Central memory CD8-positive, alpha-beta T cell (primary cell): ENCODE measurements at regions not wholly inside any gene's neighbourhood (a gene's known extent, or its start where the extent isn't known, plus 50 kb on each side); places are given as distances from the start of the nearest gene placed in this dataset.
"Not testable (repeated sequence)": the region's sequence is repeated elsewhere in the genome, so short reads cannot be mapped to it uniquely, and the experiment has no call there.

Experiments
- ATAC-seq: fragments of 150-1000 bp; cut with Tn5 transposase; replicated peaks from 2 replicates; pipeline ENCODE4 v1.10.0; 2022; ENCODE audit warnings: mild to moderate bottlenecking, moderate FRiP score, moderate number of reproducible peaks; ENCODE audit not compliant: poor library complexity, severe bottlenecking; ENCODE audit errors: extremely low read depth
- DNase-seq, 2 donors: peaks; one replicate each; pipeline ENCODE4 v3.0.0; 2021; ENCODE audit warnings: low spot score in 2 of 2
- H3K27ac Mint-ChIP-seq: one replicate; pipeline ENCODE4 v1.8.0; 2022; ENCODE audit warnings: low read depth, mild to moderate bottlenecking, moderate library complexity, mixed read lengths
- H3K27me3 Mint-ChIP-seq: one replicate; pipeline ENCODE4 v1.8.0; 2022; ENCODE audit warnings: mixed read lengths
- H3K36me3 Mint-ChIP-seq: one replicate; pipeline ENCODE4 v1.8.0; 2022; ENCODE audit warnings: mild to moderate bottlenecking, moderate library complexity, mixed read lengths; ENCODE audit not compliant: insufficient read depth
- H3K4me1 Mint-ChIP-seq: one replicate; pipeline ENCODE4 v1.8.0; 2022; ENCODE audit warnings: mixed read lengths
- H3K4me3 Mint-ChIP-seq: one replicate; pipeline ENCODE4 v1.8.0; 2022; ENCODE audit warnings: mild to moderate bottlenecking, moderate library complexity, mixed read lengths
- H3K9me3 Mint-ChIP-seq: one replicate; pipeline ENCODE4 v1.8.0; 2022; ENCODE audit warnings: mixed read lengths

DNA sequence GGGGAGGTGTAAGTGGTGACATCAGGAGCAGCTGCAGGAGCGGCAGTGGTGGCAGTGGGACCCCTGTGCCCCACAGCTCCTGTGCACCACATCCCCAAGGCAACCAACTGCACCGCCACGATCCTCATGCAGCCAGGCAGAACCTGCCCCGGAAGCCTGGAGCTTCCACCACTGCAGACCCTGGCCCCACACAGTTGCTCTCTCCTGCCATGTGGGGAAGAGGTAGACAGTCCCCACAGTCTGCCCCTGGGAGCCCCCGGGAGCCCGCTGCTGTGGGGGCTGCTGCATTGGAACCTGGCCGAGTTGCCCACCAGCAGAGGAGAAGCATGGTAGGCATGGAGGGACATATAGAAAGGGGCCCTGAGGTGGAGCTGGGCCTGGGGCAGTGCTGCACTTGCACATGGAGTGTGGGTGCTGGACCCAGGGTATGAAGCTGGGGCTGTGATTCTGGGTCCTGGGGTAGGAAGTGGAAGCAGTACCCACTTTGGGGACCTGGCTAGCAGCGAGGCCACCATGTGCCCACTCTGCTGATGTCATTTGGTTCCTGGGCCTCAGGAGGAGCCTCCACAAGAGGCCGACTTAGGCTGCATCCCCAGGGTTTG, 623.3 kb upstream of the LRRTM4 start:
- no peaks in the 10 kb centered on the region for H3K4me1 Mint-ChIP-seq

DNA sequence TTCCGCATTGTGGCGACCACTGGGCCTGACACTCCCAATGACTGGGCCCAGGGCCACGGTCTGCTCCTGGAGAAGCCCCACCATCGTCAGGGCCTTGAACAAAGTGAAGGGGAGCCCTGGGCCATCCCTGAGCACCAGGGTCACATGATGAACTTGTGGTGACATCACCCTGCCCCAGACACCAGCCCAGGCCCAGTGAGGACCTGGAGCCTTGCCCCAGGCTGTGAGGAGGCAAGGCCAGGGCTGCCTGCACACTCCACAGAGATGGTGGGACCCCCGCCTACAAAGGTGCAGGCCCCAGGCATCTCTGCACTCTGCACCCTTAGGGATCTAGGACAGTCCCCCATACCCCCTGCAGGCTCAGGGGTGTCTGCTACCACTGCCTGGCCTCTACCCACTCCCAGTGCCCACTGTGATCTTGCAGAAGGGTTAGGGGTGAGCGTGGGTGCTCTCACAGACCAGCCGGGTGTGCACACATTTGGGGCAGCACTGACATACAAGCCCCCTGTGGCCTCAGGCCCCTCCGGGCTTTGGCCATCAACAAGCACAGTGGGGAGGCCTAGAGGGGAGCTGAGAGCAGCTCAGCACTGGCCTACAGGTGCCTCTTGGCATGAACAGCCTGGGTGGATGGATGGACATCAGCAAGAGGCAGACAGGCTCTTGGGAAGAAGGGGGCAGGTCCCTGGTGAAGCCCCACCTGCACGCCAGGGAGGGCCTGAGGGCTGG, 624.0 kb upstream of the LRRTM4 start:
- Mint-ChIP-seq H3K27me3 (no peaks in the 10 kb centered on the region), H3K36me3 (peaks cover 1% of the 10 kb centered on the region), H3K9me3 (peaks cover 5% of the 10 kb centered on the region), H3K4me3 (no peak overlapping the region), H3K4me1 (no peaks in the 10 kb centered on the region), H3K27ac (no peak overlapping the region)
- ATAC-seq = no peak
- no peak for DNase-seq

More for the DNA sequence above, 623.3 kb upstream of the LRRTM4 start:
- Mint-ChIP-seq H3K4me3 (no peak overlapping the region), H3K27me3 (no peaks in the 10 kb centered on the region), H3K9me3 (peaks cover 5% of the 10 kb centered on the region), H3K27ac (no peak overlapping the region), H3K36me3 (peaks cover 1% of the 10 kb centered on the region)
- DNase-seq (no peak), ATAC-seq (no peak)

DNA sequence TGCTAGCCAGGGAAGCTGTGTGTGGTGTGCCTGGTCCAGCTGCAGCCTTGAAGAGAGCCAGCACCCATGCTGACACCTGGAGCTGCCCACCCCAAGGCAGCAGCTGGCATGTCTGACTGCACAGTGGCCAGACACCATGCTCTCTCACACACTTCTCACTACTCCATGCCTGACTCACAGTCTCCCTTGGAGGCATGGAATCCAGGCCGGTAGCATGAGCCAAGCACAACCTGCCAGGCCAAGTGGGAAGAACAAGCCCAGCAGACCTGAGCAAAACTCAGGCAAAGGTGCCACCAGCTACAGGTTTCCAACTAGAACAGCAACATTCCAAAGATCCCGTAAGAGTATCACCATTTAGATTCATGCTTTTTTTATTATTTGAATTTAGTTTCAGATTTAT, 625.3 kb upstream of the LRRTM4 start:
- H3K9me3 Mint-ChIP-seq = no peaks in the 10 kb centered on the region
- H3K27me3 Mint-ChIP-seq = no peaks in the 10 kb centered on the region
- no peaks in the 10 kb centered on the region for H3K4me1 Mint-ChIP-seq
- no peak for DNase-seq
- peaks cover 1% of the 10 kb centered on the region for H3K36me3 Mint-ChIP-seq
- H3K4me3 Mint-ChIP-seq = no peak overlapping the region
- no peak for ATAC-seq
- no peak overlapping the region for H3K27ac Mint-ChIP-seq

DNA sequence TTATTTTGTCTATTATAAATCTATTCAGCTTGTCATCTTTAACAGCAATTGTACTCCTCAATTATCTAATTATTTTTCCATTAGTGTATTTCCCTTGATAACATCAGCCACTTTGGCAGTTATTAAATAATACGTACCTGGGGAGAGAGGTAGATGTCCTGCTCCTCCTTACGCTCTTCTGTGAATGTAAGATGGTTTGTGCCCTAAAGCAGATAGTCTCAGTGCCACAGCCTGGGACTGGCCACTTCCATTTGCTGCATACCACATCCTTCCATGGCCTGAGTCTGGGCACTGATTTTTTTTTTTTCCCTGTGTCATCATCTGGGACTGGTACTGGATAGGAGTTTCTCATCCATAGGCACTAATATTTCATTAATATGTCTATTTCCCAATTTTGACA, 632.4 kb upstream of the LRRTM4 start:
- ATAC-seq = no peak
- DNase-seq = no peak
- no peak overlapping the region for H3K4me3 Mint-ChIP-seq
- no peaks in the 10 kb centered on the region for H3K27me3 Mint-ChIP-seq
- H3K27ac Mint-ChIP-seq = no peak overlapping the region
- peaks cover 2% of the 10 kb centered on the region for H3K36me3 Mint-ChIP-seq
- H3K9me3 Mint-ChIP-seq = peaks cover 14% of the 10 kb centered on the region
- H3K4me1 Mint-ChIP-seq = no peaks in the 10 kb centered on the region

DNA sequence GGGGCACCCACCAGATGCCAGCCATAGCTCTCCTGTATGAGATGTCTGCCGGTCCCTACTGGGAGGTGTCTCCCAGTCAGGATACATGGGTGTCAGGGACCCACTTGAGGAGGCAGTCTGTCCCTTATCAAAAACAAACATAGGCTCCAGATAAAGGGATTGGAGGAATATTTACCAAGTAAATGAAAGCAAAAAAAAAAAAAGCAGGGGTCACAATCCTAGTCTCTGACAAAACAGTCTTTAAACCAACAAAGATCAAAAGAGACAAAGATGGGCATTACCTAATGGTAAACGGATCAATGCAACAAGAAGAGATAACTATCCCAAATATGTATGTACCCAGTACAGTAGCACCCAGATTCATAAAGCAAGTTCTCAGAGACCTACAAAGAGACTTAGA, 640.0 kb upstream of the LRRTM4 start:
- Mint-ChIP-seq H3K27ac (no peak overlapping the region), H3K36me3 (no peaks in the 10 kb centered on the region), H3K4me1 (no peaks in the 10 kb centered on the region), H3K27me3 (no peaks in the 10 kb centered on the region), H3K9me3 (peaks cover 43% of the 10 kb centered on the region), H3K4me3 (no peak overlapping the region)
- DNase-seq (no peak), ATAC-seq (no peak)

DNA sequence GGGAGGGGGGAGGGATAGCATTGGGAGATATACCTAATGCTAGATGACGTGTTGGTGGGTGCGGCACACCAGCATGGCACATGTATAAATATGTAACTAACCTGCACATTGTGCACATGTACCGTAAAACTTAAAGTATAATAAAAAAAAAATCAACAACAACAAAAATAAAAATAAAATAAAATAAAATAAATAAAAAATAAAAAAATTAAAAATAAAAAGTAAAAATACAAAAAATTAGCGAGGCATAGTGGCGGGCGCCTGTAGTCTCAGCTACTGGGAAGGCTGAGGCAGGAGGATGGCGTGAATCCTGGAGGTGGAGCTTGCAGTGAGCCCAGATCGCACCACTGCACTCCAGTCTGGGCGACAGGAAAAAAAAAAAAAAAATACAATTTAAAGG, 650.0 kb upstream of the LRRTM4 start:
- not testable (repeated sequence) for H3K4me1 Mint-ChIP-seq, H3K36me3 Mint-ChIP-seq, H3K27me3 Mint-ChIP-seq, ATAC-seq, H3K4me3 Mint-ChIP-seq, DNase-seq, H3K27ac Mint-ChIP-seq
- peaks cover 14% of the 10 kb centered on the region for H3K9me3 Mint-ChIP-seq

DNA sequence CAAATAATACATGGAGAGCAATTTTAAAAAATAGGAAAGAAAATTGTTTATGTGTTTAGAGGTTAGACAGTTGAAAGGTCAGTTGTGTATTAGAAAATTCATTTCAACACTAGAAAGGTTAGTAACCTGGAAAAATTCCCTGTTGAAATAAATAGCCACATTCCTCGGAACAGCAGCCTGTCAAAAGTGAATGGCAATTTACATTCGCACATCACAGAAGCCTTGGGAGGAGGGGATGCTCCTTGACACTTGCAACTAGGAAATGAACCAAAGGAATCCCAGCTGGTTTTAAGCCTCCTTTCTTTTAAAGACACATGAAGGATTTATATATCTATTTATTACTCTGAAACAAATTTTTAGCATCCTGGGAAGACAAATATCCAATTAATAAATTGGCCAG, 653.5 kb upstream of the LRRTM4 start:
- no peaks in the 10 kb centered on the region for H3K4me1 Mint-ChIP-seq
- H3K9me3 Mint-ChIP-seq = peaks cover 15% of the 10 kb centered on the region
- H3K27ac Mint-ChIP-seq = no peak overlapping the region

DNA sequence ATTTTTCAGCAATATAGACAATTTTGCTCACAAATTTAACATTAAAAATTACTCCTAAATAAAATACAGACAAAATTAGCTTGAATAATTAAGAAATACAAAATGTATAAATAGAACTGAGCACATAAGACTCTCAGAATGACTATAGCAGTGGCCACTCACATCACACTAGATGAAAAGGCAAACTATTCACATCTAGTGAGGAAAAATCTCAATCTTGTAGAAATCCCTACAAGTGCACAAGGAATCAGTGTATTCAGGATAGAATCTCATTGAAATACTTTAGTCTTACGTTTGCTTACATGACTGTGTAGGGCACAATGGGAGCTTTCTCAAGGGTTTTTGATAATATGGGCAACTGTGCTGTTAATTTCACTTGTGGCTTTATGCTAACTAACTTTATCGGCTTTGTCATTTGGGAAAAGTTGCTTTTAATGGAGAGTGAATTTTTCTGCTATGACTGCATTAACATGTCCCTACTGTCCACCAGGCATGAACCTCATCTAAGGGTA, 678.9 kb upstream of the LRRTM4 start:
- ATAC-seq (no peak), DNase-seq (no peak)
- no peaks in the 10 kb centered on the region for H3K27me3 Mint-ChIP-seq
- no peak overlapping the region for H3K4me3 Mint-ChIP-seq
- no peaks in the 10 kb centered on the region for H3K4me1 Mint-ChIP-seq
- peaks cover 38% of the 10 kb centered on the region for H3K9me3 Mint-ChIP-seq
- no peak overlapping the region for H3K27ac Mint-ChIP-seq
- no peaks in the 10 kb centered on the region for H3K36me3 Mint-ChIP-seq

More for the DNA sequence above, 653.5 kb upstream of the LRRTM4 start:
- Mint-ChIP-seq H3K36me3 (no peaks in the 10 kb centered on the region), H3K27me3 (no peaks in the 10 kb centered on the region), H3K4me3 (no peak overlapping the region)
- DNase-seq = no peak
- ATAC-seq = no peak

DNA sequence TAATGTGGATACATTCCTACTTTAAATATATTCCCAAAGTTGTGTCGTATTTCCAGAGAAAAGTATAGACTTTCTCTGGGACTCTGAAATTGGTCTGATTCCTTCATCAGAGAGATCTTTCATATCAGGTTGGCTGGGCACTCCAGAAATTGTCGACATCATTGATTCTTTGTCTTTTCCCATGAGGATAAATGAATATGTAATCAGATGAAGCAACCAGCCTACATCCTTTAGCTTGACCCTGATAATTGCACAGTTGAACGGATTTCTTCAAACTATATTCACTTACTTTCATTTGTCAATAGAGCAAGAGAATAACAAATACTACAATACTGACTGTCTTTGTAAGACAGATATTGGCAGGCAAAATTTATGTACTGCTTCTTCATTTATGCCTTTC, 680.2 kb upstream of the LRRTM4 start:
- Mint-ChIP-seq H3K27me3 (no peaks in the 10 kb centered on the region), H3K9me3 (peaks cover 36% of the 10 kb centered on the region), H3K36me3 (no peaks in the 10 kb centered on the region), H3K4me3 (no peak overlapping the region), H3K4me1 (no peaks in the 10 kb centered on the region), H3K27ac (no peak overlapping the region)
- DNase-seq = no peak
- ATAC-seq = no peak

DNA sequence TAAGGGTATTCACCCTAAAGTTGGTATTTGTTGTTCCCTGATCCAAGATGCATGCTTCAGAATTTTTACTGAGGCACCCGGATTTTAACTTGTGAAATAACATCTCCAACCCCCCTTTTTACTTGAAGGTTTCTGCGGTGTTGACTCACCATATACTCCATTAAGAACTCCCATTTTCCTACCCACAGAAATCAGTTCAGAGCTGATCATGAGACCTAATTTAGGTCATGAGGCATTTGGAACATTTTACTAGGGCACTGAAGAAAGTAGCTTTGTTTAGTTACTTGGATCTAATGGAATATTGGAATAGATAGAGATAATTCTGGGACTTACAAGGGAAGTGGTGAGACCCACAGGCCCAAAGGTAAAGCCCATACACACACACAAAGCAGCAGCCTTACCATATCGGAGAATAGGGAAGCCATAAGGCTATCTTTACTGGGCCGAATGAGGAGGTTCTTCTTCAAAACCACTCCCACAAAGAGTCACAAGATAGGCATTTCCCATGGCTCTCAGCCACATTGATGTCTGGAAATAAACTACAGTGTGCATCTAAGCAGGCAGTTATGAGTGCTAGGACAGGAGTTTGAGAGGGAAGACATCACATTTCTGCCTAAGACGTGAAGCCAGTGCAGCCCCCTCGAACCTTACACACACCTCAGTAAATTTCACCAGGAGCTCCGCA, 681.0 kb upstream of the LRRTM4 start:
- no peak overlapping the region for H3K4me3 Mint-ChIP-seq
- peaks cover 28% of the 10 kb centered on the region for H3K9me3 Mint-ChIP-seq
- ATAC-seq = no peak
- H3K27ac Mint-ChIP-seq = no peak overlapping the region
- no peak for DNase-seq
- H3K27me3 Mint-ChIP-seq = no peaks in the 10 kb centered on the region
- H3K36me3 Mint-ChIP-seq = no peaks in the 10 kb centered on the region
- no peaks in the 10 kb centered on the region for H3K4me1 Mint-ChIP-seq

DNA sequence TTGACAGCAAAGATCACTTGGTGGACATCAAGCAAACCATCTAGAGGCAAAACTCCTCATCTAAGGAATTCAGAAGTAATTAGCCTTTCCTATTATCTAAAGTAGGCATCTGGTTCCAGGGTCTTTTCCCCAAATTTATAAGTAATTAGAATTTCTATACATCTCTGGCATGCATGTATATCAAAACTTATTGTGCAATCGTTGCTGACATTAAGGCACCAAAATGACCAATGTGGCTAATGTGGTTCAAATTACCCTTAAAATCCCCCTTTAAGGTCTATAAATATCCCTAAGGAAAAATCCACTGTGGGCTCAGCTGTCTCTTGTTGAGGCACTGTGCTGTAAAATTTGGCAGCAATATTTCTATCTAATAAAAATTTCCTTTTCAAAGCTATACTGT, 695.9 kb upstream of the LRRTM4 start:
- Mint-ChIP-seq H3K27me3 (no peaks in the 10 kb centered on the region), H3K9me3 (peaks cover 36% of the 10 kb centered on the region)
- no peak for DNase-seq

DNA sequence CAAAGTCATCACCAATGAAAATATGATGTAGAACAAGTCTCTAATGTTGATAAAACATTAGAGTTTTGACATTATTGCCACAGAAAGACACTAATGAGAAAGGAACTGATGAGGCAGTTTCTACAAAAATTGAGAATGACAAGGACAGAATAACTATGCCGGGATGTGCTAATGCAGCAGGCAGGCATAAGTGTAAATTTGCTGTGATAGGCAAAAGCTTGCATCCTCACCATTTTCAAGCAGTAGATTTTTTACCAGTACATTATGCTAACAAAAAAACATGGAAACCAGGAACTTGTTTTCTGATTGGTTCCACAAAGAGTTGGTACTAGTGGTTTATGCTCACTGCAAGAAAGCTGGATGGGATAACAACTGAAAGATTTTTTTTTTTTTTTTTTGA, 715.5 kb upstream of the LRRTM4 start:
- DNase-seq (no peak), ATAC-seq (no peak)
- Mint-ChIP-seq H3K9me3 (peaks cover 16% of the 10 kb centered on the region), H3K27ac (no peak overlapping the region), H3K4me1 (no peaks in the 10 kb centered on the region), H3K4me3 (no peak overlapping the region), H3K36me3 (peaks cover 1% of the 10 kb centered on the region), H3K27me3 (no peaks in the 10 kb centered on the region)

More for the DNA sequence above, 695.9 kb upstream of the LRRTM4 start:
- no peaks in the 10 kb centered on the region for H3K36me3 Mint-ChIP-seq
- no peak overlapping the region for H3K27ac Mint-ChIP-seq
- ATAC-seq = no peak
- H3K4me1 Mint-ChIP-seq = no peaks in the 10 kb centered on the region
- H3K4me3 Mint-ChIP-seq = no peak overlapping the region
